H9 (cell line): ENCODE measurements at regions not wholly inside any gene's neighbourhood (a gene's known extent, or its start where the extent isn't known, plus 50 kb on each side); places are given as distances from the start of the nearest gene placed in this dataset.

ENCODE experiments used
- DNase-seq: peaks from one replicate; pipeline ENCODE4 v3.0.0-alpha.2; 2017
- H2AFZ ChIP-seq: one replicate; pipeline ENCODE4 v1.6.1; 2013; ENCODE audit warnings: mild to moderate bottlenecking, low read length, control low read depth, moderate library complexity
- H2AK5ac ChIP-seq: 2 replicates; pipeline ENCODE4 v1.6.1; 2013; ENCODE audit warnings: low read length, control low read depth, mixed read lengths; ENCODE audit not compliant: insufficient read length
- H2BK120ac ChIP-seq: one replicate; pipeline ENCODE4 v1.6.1; 2013; ENCODE audit warnings: low read depth, mild to moderate bottlenecking, low read length, control low read depth, inconsistent platforms; ENCODE audit not compliant: poor library complexity, severe bottlenecking
- H2BK12ac ChIP-seq: 2 replicates; pipeline ENCODE4 v1.6.1; 2013; ENCODE audit warnings: low read length, control low read depth, mixed read lengths, low read depth; ENCODE audit not compliant: insufficient read length
- H2BK15ac ChIP-seq: 2 replicates; pipeline ENCODE4 v1.6.1; 2013; ENCODE audit warnings: low read depth, low read length, control low read depth
- H2BK20ac ChIP-seq: one replicate; pipeline ENCODE4 v1.6.1; 2013; ENCODE audit warnings: low read depth, mild to moderate bottlenecking, low read length, control low read depth, inconsistent platforms; ENCODE audit not compliant: poor library complexity, severe bottlenecking
- H2BK5ac ChIP-seq: 2 replicates; pipeline ENCODE4 v1.6.1; 2013; ENCODE audit warnings: low read length, control low read depth, mixed read lengths; ENCODE audit not compliant: insufficient read length
- H3K14ac ChIP-seq: 2 replicates; pipeline ENCODE4 v1.6.1; 2013; ENCODE audit warnings: low read length, control low read depth; ENCODE audit not compliant: insufficient read depth
- H3K18ac ChIP-seq: 2 replicates; pipeline ENCODE4 v1.6.1; 2013; ENCODE audit warnings: low read depth, mild to moderate bottlenecking, mixed read lengths, low read length, control low read depth; ENCODE audit not compliant: insufficient read length
- H3K23ac ChIP-seq: 2 replicates; pipeline ENCODE4 v1.6.1; 2013; ENCODE audit warnings: low read length, control low read depth, mixed read lengths, low read depth; ENCODE audit not compliant: insufficient read length
- H3K23me2 ChIP-seq: 2 replicates; pipeline ENCODE4 v1.6.1; 2013; ENCODE audit warnings: low read depth, mild to moderate bottlenecking, mixed read lengths, low read length, control low read depth; ENCODE audit not compliant: insufficient read length, poor library complexity, severe bottlenecking
- H3K27ac ChIP-seq: 2 replicates; pipeline ENCODE4 v1.5.1; 2013; ENCODE audit warnings: low read length, control low read depth, mixed read lengths, low read depth; ENCODE audit not compliant: insufficient read length
- H3K27me3 ChIP-seq: 2 replicates; pipeline ENCODE4 v1.6.1; 2013; ENCODE audit warnings: low read length, control low read depth, inconsistent platforms; ENCODE audit not compliant: insufficient read depth
- H3K4ac ChIP-seq: 2 replicates; pipeline ENCODE4 v1.6.1; 2013; ENCODE audit warnings: low read depth, mild to moderate bottlenecking, control low read depth, inconsistent platforms, low read length, moderate library complexity
- H3K4me1 ChIP-seq: 2 replicates; pipeline ENCODE4 v1.6.1; 2013; ENCODE audit warnings: low read length, control low read depth, inconsistent platforms; ENCODE audit not compliant: insufficient read depth
- H3K4me2 ChIP-seq: 2 replicates; pipeline ENCODE4 v1.6.1; 2013; ENCODE audit warnings: low read length, control low read depth, mixed read lengths; ENCODE audit not compliant: insufficient read length, insufficient read depth
- H3K56ac ChIP-seq: 2 replicates; pipeline ENCODE4 v1.6.1; 2013; ENCODE audit warnings: low read depth, mild to moderate bottlenecking, mixed read lengths, low read length, control low read depth; ENCODE audit not compliant: insufficient read length
- H3K79me1 ChIP-seq: 2 replicates; pipeline ENCODE4 v1.6.1; 2013; ENCODE audit warnings: low read depth, mild to moderate bottlenecking, moderate library complexity, low read length, control low read depth, inconsistent platforms; ENCODE audit not compliant: insufficient read depth, poor library complexity, severe bottlenecking
- H3K79me2 ChIP-seq: 2 replicates; pipeline ENCODE4 v1.6.1; 2013; ENCODE audit warnings: low read length, control low read depth, inconsistent platforms; ENCODE audit not compliant: insufficient read depth
- H3K9ac ChIP-seq: 2 replicates; pipeline ENCODE4 v1.6.1; 2013; ENCODE audit warnings: low read length, control low read depth, mixed read lengths; ENCODE audit not compliant: insufficient read length; ENCODE audit errors: extremely low read depth
- H3K9me3 ChIP-seq: one replicate; pipeline ENCODE4 v1.6.1; 2013; ENCODE audit warnings: low read depth, low read length, inconsistent platforms; ENCODE audit not compliant: control insufficient read depth
- H3T11ph ChIP-seq: one replicate; pipeline ENCODE4 v1.6.1; 2013; ENCODE audit warnings: mild to moderate bottlenecking, low read length, control low read depth, inconsistent platforms
- H4K20me1 ChIP-seq: one replicate; pipeline ENCODE4 v1.6.1; 2013; ENCODE audit not compliant: control insufficient read depth, insufficient read length, insufficient read depth
- H4K5ac ChIP-seq: 2 replicates; pipeline ENCODE4 v1.6.1; 2013; ENCODE audit warnings: low read depth, mild to moderate bottlenecking, mixed read lengths, low read length, control low read depth; ENCODE audit not compliant: insufficient read length
- H4K8ac ChIP-seq: replicated peaks from 2 replicates; pipeline ENCODE4 v1.6.1; 2013; ENCODE audit warnings: low read length, control low read depth, mixed read lengths, low read depth; ENCODE audit not compliant: insufficient read length
- H4K91ac ChIP-seq: 2 replicates; pipeline ENCODE4 v1.6.1; 2013; ENCODE audit warnings: low read depth, mild to moderate bottlenecking, moderate library complexity, mixed read lengths, low read length, control low read depth; ENCODE audit not compliant: insufficient read length
- H3K27ac Mint-ChIP-seq, 3 experiments: 2 replicates in 2 of 3; 3 replicates in 1 of 3; pipeline ENCODE4 v1.8.0; 2020 to 2021; ENCODE audit warnings: mixed read lengths in 3 of 3, mild to moderate bottlenecking in 1 of 3, moderate library complexity in 1 of 3
- H3K27me3 Mint-ChIP-seq: 2 replicates; pipeline ENCODE4 v1.8.0; 2021; ENCODE audit warnings: low read depth, mild to moderate bottlenecking, moderate library complexity, mixed read lengths
- H3K36me3 Mint-ChIP-seq, 3 experiments: 2 replicates in 2 of 3; 3 replicates in 1 of 3; pipeline ENCODE4 v1.8.0; 2020 to 2021; ENCODE audit warnings: low read depth in 3 of 3, mixed read lengths in 3 of 3; ENCODE audit not compliant: insufficient read depth in 1 of 3
- H3K4me1 Mint-ChIP-seq, 2 experiments: 2 replicates each; pipeline ENCODE4 v1.8.0; 2020; ENCODE audit warnings: mixed read lengths in 2 of 2
- H3K4me3 Mint-ChIP-seq, 2 experiments: 2 replicates in 1 of 2; 3 replicates in 1 of 2; pipeline ENCODE4 v1.8.0; 2020 to 2021; ENCODE audit warnings: mild to moderate bottlenecking in 2 of 2, mixed read lengths in 2 of 2, moderate library complexity in 1 of 2
- H3K9me3 Mint-ChIP-seq, 2 experiments: 2 replicates in 1 of 2; 3 replicates in 1 of 2; pipeline ENCODE4 v1.8.0; 2020; ENCODE audit warnings: mild to moderate bottlenecking in 2 of 2, mixed read lengths in 2 of 2, moderate library complexity in 1 of 2
- CTCF ChIP-seq: fragments of 200-600 bp; sonication (generic); conservative IDR thresholded peaks from 3 replicates; pipeline ENCODE4 v1.8.0; 2021; ENCODE audit warnings: antibody characterized with exemption, mild to moderate bottlenecking

GRCh38 chr2:67799886-67800285, 262.9 kb downstream of the C1D start:
- no peaks in the 10 kb centered on the region; a peak in 2 of 5 replicates for H3K9me3 Mint-ChIP-seq
- H4K8ac ChIP-seq, result no peak overlapping the region
- no peak overlapping the region for H3K23ac ChIP-seq
- no peak overlapping the region for H3K27ac Mint-ChIP-seq
- H3K27me3 Mint-ChIP-seq, result no peaks in the 10 kb centered on the region; the same call in 1 of the 2 replicates
- no peaks in the 10 kb centered on the region for H3K27me3 ChIP-seq
- H3K56ac ChIP-seq, result no peak overlapping the region
- H3K9me3 ChIP-seq, result no peaks in the 10 kb centered on the region
- H3K14ac ChIP-seq, result no peak overlapping the region
- no peaks in the 10 kb centered on the region for H3K23me2 ChIP-seq
- H3K79me1 ChIP-seq, result no peaks in the 10 kb centered on the region
- H3K4me2 ChIP-seq, result no peak overlapping the region
- H3K4ac ChIP-seq, result no peak overlapping the region
- no peak overlapping the region for H3T11ph ChIP-seq
- no peak overlapping the region for H3K4me3 Mint-ChIP-seq
- H4K91ac ChIP-seq, result no peak overlapping the region
- no peak for TF ChIP-seq CTCF
- H2BK5ac ChIP-seq, result no peak overlapping the region
- H4K20me1 ChIP-seq, result no peaks in the 10 kb centered on the region
- no peak for DNase-seq
- H2BK15ac ChIP-seq, result no peak overlapping the region
- H4K5ac ChIP-seq, result no peak overlapping the region
- H2BK120ac ChIP-seq, result no peak overlapping the region
- no peak overlapping the region for H3K9ac ChIP-seq
- no peak overlapping the region for H3K18ac ChIP-seq
- no peak overlapping the region for H2BK20ac ChIP-seq
- no peak overlapping the region for H3K27ac ChIP-seq
- peaks cover 2 to 6% of the 10 kb centered on the region in 2 experiments; a peak in 3 of 4 replicates for H3K4me1 Mint-ChIP-seq
- no peak overlapping the region for H2AFZ ChIP-seq
- no peaks in the 10 kb centered on the region for H3K79me2 ChIP-seq
- no peak overlapping the region for H2BK12ac ChIP-seq
- H3K36me3 Mint-ChIP-seq, result no peaks in the 10 kb centered on the region
- no peak overlapping the region for H2AK5ac ChIP-seq
- 0 out of 2 replicates have a peak, but pooled peaks cover 3% of the 10 kb centered on the region for H3K4me1 ChIP-seq
